HFFc6 (cell line): ENCODE measurements at regions not wholly inside any gene's neighbourhood (a gene's known extent, or its start where the extent isn't known, plus 50 kb on each side); places are given as distances from the start of the nearest gene placed in this dataset.

Source experiments
- DNase-seq: peaks from one replicate; pipeline ENCODE4 v3.0.0-alpha.2; 2018
- H3K27ac Mint-ChIP-seq: 2 replicates; pipeline ENCODE4 v1.8.0; 2020; ENCODE audit warnings: mild to moderate bottlenecking, mixed read lengths
- H3K27me3 Mint-ChIP-seq: 2 replicates; pipeline ENCODE4 v1.8.0; 2021; ENCODE audit warnings: mild to moderate bottlenecking, moderate library complexity, mixed read lengths; ENCODE audit not compliant: insufficient read depth
- H3K36me3 Mint-ChIP-seq: 2 replicates; pipeline ENCODE4 v1.8.0; 2021; ENCODE audit warnings: low read depth, mixed read lengths
- H3K4me1 Mint-ChIP-seq: 2 replicates; pipeline ENCODE4 v1.8.0; 2020; ENCODE audit warnings: low read depth, mixed read lengths
- H3K4me3 Mint-ChIP-seq: 2 replicates; pipeline ENCODE4 v1.8.0; 2020; ENCODE audit warnings: mild to moderate bottlenecking, moderate library complexity, mixed read lengths
- H3K9me3 Mint-ChIP-seq: 2 replicates; pipeline ENCODE4 v1.8.0; 2020; ENCODE audit warnings: mild to moderate bottlenecking, mixed read lengths
- CTCF ChIP-seq: fragments of 200-600 bp; sonication (generic); IDR thresholded peaks from 2 replicates; pipeline ENCODE4 v1.5.0; 2021; ENCODE audit warnings: antibody characterized with exemption, mild to moderate bottlenecking

GRCh38 chr1:63717511-63718065, 56.2 kb upstream of the ROR1 start:
- no peak for DNase-seq
- Mint-ChIP-seq H3K9me3 (no peaks in the 10 kb centered on the region), H3K4me1 (peaks cover 46% of the 10 kb centered on the region), H3K4me3 (no peak overlapping the region), H3K36me3 (no peaks in the 10 kb centered on the region), H3K27ac (no peak overlapping the region), H3K27me3 (peaks cover 5% of the 10 kb centered on the region)
- no peak for TF ChIP-seq CTCF

- TF ChIP-seq CTCF, result no peak
- no peak for DNase-seq
- H3K36me3 Mint-ChIP-seq, result no peaks in the 10 kb centered on the region
- H3K4me3 Mint-ChIP-seq, result no peak overlapping the region
- peaks cover 5% of the 10 kb centered on the region for H3K27me3 Mint-ChIP-seq
- H3K27ac Mint-ChIP-seq, result no peak overlapping the region
- H3K9me3 Mint-ChIP-seq, result no peaks in the 10 kb centered on the region
- H3K4me1 Mint-ChIP-seq, result peaks cover 47% of the 10 kb centered on the region
These were observed 55.3 kb upstream of the ROR1 start for GRCh38 chr1:63718541-63718970.

GRCh38 chr1:63721531-63722189, 52.2 kb upstream of the ROR1 start:
- Mint-ChIP-seq H3K4me3 (no peak overlapping the region), H3K9me3 (no peaks in the 10 kb centered on the region), H3K36me3 (no peaks in the 10 kb centered on the region), H3K27me3 (peaks cover 4% of the 10 kb centered on the region), H3K4me1 (peaks cover 38% of the 10 kb centered on the region), H3K27ac (no peak overlapping the region)
- TF ChIP-seq CTCF, result no peak
- DNase-seq, result peak; percentile 25

GRCh38 chr1:63723602-63724001, 50.2 kb upstream of the ROR1 start:
- no peak for DNase-seq
- TF ChIP-seq CTCF, result no peak
- no peak overlapping the region for H3K27ac Mint-ChIP-seq
- peaks cover 3% of the 10 kb centered on the region; the same call in 1 of the 2 replicates for H3K27me3 Mint-ChIP-seq
- peaks cover 5% of the 10 kb centered on the region for H3K36me3 Mint-ChIP-seq
- H3K9me3 Mint-ChIP-seq, result no peaks in the 10 kb centered on the region
- peaks cover 38% of the 10 kb centered on the region for H3K4me1 Mint-ChIP-seq
- no peak overlapping the region for H3K4me3 Mint-ChIP-seq
